Neural crest cell (in vitro differentiated cells): ENCODE measurements at regions not wholly inside any gene's neighbourhood (a gene's known extent, or its start where the extent isn't known, plus 50 kb on each side); places are given as distances from the start of the nearest gene placed in this dataset.
A peak's percentile ranks its signal among the peaks of the same experiment; 100 is the strongest.
"Not testable (repeated sequence)": the region's sequence is repeated elsewhere in the genome, so short reads cannot be mapped to it uniquely, and the experiment has no call there.

Experiments
- DNase-seq: peaks from one replicate; pipeline ENCODE4 v3.0.0; 2021; ENCODE audit warnings: low read depth, mixed read lengths, low spot score
- H3K27ac Mint-ChIP-seq: one replicate; pipeline ENCODE4 v1.8.0; 2021; ENCODE audit warnings: mild to moderate bottlenecking, mixed read lengths; ENCODE audit not compliant: unreplicated experiment
- H3K27me3 Mint-ChIP-seq: 2 replicates; pipeline ENCODE4 v1.8.0; 2021; ENCODE audit warnings: low read depth, mild to moderate bottlenecking, mixed read lengths
- H3K36me3 Mint-ChIP-seq: 2 replicates; pipeline ENCODE4 v1.8.0; 2021; ENCODE audit warnings: low read depth, mild to moderate bottlenecking, mixed read lengths
- H3K4me1 Mint-ChIP-seq: 2 replicates; pipeline ENCODE4 v1.8.0; 2021; ENCODE audit warnings: mixed read lengths
- H3K4me3 Mint-ChIP-seq: one replicate; pipeline ENCODE4 v1.8.0; 2021; ENCODE audit warnings: mild to moderate bottlenecking, mixed read lengths
- H3K9me3 Mint-ChIP-seq: 2 replicates; pipeline ENCODE4 v1.8.0; 2021; ENCODE audit warnings: mixed read lengths
- CTCF ChIP-seq: fragments of 200-600 bp; sonication (generic); conservative IDR thresholded peaks from 2 replicates; pipeline ENCODE4 v1.5.0; 2021; ENCODE audit warnings: antibody characterized with exemption, mild to moderate bottlenecking

GRCh38 chr3:156051651-156052050 lies 68.7 kb upstream of the KCNAB1 start:
- peaks cover 4% of the 10 kb centered on the region for H3K4me1 Mint-ChIP-seq
- no peak overlapping the region for H3K27ac Mint-ChIP-seq
- H3K27me3 Mint-ChIP-seq: no peaks in the 10 kb centered on the region
- peaks cover 4% of the 10 kb centered on the region for H3K36me3 Mint-ChIP-seq
- H3K9me3 Mint-ChIP-seq: peaks cover 12% of the 10 kb centered on the region
- TF ChIP-seq CTCF: no peak
- no peak overlapping the region for H3K4me3 Mint-ChIP-seq
- DNase-seq: no peak

GRCh38 chr3:156052115-156052514 lies 68.3 kb upstream of the KCNAB1 start:
- no peak overlapping the region for H3K27ac Mint-ChIP-seq
- H3K36me3 Mint-ChIP-seq: peaks cover 4% of the 10 kb centered on the region
- peaks cover 12% of the 10 kb centered on the region for H3K9me3 Mint-ChIP-seq
- DNase-seq: no peak
- H3K27me3 Mint-ChIP-seq: no peaks in the 10 kb centered on the region
- no peak for TF ChIP-seq CTCF
- peaks cover 4% of the 10 kb centered on the region for H3K4me1 Mint-ChIP-seq
- H3K4me3 Mint-ChIP-seq: no peak overlapping the region

GRCh38 chr3:156059950-156060501 lies 60.4 kb upstream of the KCNAB1 start:
- no peaks in the 10 kb centered on the region for H3K27me3 Mint-ChIP-seq
- no peak for TF ChIP-seq CTCF
- peak overlapping the region; percentile 90 for H3K27ac Mint-ChIP-seq
- H3K4me1 Mint-ChIP-seq: peaks cover 17% of the 10 kb centered on the region
- no peak for DNase-seq
- no peak overlapping the region for H3K4me3 Mint-ChIP-seq
- no peaks in the 10 kb centered on the region for H3K9me3 Mint-ChIP-seq
- H3K36me3 Mint-ChIP-seq: no peaks in the 10 kb centered on the region

DNA sequence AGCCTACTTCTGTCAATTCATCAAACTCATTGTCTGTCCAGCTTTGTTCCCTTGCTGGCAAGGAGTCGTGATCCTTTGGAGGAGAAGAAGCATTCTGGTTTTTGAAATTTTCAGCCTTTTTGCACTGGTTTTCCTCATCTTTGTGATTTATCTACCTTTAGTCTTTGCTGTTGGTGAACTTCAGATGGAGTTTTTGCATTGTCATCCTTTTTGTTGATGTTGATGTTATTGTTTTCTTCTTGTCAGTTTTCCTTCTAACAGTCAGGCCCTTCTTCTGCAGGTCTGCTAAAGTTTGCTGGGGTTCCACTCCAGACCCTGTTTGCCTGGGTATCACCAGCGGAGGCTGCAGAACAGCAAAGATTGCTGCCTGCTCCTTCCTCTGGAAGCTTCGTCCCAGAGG lies 52.2 kb upstream of the KCNAB1 start:
- H3K27ac Mint-ChIP-seq, H3K4me1 Mint-ChIP-seq, H3K36me3 Mint-ChIP-seq, H3K4me3 Mint-ChIP-seq, H3K27me3 Mint-ChIP-seq, DNase-seq, H3K9me3 Mint-ChIP-seq: not testable (repeated sequence)

- Mint-ChIP-seq H3K4me3 (no peak overlapping the region), H3K36me3 (no peaks in the 10 kb centered on the region), H3K9me3 (no peaks in the 10 kb centered on the region), H3K27me3 (no peaks in the 10 kb centered on the region), H3K27ac (no peak overlapping the region), H3K4me1 (no peaks in the 10 kb centered on the region)
- no peak for DNase-seq
- TF ChIP-seq CTCF: no peak
Measured at GRCh38 chr3:156070028-156070427, 50.4 kb upstream of the KCNAB1 start.
